GM21528 (cell line): ENCODE measurements at regions not wholly inside any gene's neighbourhood (a gene's known extent, or its start where the extent isn't known, plus 50 kb on each side); places are given as distances from the start of the nearest gene placed in this dataset.
"Not testable (repeated sequence)": the region's sequence is repeated elsewhere in the genome, so short reads cannot be mapped to it uniquely, and the experiment has no call there.

Source experiments
- ATAC-seq: cut with Tn5 transposase; IDR thresholded peaks from one replicate; pipeline ENCODE4 v1.9.1; 2021; ENCODE audit warnings: mild to moderate bottlenecking, moderate library complexity; ENCODE audit not compliant: unreplicated experiment, low FRiP score

- no peak for ATAC-seq
These were observed 129.7 kb downstream of the EPC1 start for GRCh38 chr10:32217216-32217615.

- not testable (repeated sequence) for ATAC-seq
These were observed 133.1 kb downstream of the EPC1 start for GRCh38 chr10:32213838-32214237.

DNA sequence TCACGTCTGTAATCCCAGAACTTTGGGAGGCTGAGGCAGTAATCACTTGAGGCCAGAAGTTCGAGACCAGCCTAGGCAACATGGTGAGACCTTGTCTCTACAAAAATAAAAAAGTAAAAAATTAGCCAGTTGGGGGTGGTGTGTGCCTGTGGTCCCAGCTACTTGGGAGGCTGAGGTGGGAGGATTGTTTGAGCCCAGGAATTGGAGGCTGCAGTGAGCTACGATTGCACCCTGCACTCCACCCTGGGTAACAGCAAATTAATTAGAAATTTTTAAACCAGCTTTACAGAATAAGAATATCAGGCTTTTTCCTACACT is 136.0 kb downstream of the EPC1 start:
- ATAC-seq = no peak

DNA sequence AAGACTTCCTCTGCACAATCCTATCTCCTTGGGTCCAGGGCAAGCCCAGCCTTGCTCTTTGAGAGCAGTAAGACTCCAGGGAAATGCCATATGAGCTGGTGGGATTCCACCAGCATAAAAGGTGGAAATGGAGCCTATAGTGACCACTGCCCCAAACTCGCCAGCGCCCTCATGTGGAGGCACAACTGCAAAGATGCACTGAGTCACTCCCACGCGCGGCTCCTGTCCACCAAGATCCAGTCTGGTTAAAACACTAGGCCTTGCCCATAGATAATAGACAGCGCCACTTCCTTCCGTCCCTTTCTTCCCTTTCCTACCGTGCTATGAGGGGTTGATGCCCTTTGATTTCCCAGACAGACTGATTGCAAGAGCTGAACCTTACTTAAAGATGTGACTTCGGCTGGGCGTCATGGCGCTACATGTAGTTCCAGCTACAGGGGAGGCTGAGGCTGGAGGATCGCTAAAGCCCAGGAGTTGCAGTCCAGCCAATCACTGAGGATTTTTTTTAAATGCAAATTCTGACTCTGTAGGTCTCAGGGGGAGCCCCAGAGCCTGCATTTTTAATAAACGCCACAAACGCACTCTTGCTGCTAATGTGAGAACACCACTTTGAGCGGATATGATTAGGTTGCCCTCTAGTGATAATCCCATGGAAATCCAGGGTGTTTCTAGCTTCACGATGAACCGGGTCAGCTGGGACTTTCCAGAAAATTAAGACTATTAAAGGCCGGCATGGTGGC is 136.5 kb downstream of the EPC1 start:
- no peak for ATAC-seq

DNA sequence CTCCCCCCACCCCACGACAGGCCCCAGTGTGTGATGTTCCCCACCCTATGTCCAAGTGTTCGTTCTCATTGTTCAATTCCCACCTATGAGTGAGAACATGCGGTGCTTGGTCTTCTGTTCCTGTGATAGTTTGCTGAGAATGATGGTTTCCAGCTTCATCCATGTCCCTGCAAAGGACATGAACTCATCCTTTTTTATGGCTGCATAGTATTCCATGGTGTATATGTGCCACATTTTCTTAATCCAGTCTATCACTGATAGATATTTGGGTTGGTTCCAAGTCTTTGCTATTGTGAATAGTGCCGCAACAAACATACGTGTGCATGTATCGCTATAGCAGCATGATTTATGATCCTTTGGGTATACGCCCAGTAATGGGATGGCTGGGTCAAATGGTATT is 139.0 kb downstream of the EPC1 start:
- not testable (repeated sequence) for ATAC-seq

- no peak for ATAC-seq
These were observed 139.4 kb downstream of the EPC1 start for GRCh38 chr10:32207544-32207943.

- no peak for ATAC-seq
These were observed 141.3 kb downstream of the EPC1 start for GRCh38 chr10:32205670-32206069.

DNA sequence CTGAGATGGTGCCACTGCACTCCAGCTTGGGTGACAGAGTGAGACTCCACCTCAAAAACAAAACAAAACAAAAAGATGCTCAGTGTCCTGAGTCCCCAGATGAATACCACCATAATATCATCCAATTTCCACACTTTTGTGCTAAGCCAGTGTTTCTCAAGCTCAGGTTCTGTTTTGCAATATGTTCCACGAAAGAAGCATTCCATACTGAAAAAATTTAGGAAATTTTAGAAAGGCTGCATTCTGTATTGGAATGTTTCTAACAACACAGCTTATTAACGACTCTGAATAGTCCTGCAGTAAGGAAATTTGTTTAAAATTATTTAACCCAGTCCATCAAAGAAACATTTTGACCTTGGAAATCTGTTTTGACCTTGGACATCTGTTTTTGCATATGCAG is 142.4 kb downstream of the EPC1 start:
- ATAC-seq = no peak

DNA sequence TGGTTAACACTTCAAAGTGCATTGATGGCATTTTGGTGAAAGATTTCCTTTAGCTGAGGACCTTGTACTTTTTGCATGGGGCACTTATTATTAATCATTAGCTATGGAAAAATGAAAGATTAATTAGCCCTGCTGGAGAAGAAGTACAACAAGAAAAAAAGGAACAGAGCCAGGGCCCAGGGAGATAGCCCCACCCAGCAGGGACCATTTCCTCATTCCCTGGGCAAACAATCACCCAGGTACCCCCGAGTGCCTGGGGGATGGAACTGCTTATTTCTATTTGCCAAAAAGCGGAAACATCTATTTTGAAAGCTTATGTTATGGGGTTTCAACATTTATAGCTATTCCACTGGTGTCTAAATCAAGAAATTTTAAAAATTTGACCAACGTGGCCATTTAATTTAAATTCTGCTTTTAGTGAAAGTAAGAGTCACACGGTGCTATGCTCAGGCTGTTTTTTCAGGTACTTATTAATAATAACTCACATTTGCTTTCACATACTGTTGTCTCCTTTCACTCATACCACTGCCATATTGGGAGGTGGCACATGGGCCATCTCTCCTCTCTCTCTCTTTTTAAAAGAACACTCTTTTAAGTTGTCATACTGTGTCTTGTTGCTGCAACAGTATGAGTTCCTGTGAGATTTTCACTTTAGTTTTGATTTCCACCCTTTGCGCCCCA is 143.6 kb upstream of the KIF5B start:
- no peak for ATAC-seq

DNA sequence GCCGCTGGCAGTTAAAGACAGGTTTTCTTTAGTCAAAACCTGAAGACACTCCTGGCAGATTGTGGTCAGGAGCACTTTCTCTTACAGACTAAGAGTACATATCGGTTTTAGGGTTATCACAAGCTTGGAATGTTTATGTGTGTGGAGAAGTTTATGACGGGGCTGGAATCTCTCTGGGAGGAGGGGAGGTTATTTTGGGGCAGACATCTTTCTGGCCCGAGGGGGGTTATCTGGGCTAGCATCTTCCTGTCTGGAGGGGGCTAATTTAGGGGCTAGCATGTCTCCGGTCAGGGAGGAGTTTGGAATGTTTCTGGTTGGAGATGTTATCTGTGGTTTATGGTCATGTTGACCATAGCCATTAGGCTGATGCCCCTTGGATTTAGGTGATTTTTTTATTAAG is 141.2 kb upstream of the KIF5B start:
- ATAC-seq = no peak

DNA sequence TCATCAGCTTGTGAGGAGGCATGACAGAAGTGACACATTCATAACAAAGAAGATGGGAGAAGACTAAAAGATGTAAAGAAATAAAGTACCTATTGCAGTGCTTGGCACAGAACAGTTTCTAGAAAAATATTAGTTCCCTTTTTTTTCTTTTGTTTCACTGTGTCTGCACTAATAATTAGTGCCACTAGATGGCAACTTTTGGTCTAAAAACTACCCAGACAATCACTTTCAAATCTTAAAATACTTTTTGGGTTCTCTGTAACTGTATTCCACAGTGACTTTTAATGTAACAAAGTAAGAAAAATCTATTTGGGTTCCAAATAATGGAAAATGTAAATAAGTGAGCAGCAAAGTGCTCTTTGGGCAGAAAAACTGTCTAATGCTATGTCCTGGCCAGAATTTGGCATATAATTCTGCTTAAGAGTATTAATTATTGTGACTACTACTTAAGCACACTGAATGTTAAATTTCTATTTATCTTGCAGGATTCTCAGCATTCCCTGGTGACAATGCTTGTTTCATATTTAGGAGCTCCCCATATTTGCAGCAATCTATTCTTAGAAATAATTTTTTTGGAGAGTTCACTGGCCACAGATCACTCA is 134.8 kb upstream of the KIF5B start:
- ATAC-seq = no peak

- ATAC-seq = no peak
These were observed 133.3 kb upstream of the KIF5B start for GRCh38 chr10:32189400-32190084.

DNA sequence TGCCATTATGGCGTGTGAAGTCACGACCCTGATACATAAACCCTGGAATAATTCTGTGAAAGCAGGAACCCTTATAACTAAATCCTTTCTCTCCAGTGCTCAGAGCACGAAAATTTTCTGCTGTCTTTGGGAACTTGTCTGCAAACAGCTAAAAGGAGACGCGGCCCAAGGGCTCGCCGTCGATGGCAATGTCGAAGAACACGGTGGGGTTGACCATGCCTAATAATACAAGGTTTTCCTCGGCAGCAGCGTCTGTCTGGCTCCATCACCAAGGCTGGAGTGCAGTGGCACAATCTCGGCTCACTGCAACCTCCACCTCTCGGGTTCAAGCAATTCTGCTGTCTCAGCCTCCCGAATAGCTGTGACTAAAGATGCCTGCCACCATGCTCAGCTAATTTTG is 132.4 kb upstream of the KIF5B start:
- ATAC-seq = not testable (repeated sequence)

DNA sequence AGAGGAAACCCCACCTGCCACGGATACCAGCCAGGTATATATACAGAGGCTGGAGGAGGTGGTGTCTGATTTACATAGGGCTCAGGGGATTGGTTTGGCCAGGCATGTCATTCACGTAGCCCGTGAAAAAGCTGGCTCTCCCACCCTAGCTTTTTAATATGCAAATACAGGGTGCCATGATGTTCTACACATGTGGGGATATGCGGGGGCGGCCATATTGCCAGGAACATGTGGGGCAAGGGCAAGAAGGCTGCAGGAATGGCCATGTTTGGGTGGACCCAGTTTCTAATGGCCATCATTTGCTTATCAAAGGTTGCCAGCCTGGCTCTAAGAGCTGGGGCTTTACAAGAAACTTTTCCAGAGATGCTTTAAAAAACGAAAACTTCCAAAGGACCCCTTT is 131.5 kb upstream of the KIF5B start:
- ATAC-seq = no peak

GRCh38 chr10:32183652-32184051 is 127.4 kb upstream of the KIF5B start:
- ATAC-seq = not testable (repeated sequence)

DNA sequence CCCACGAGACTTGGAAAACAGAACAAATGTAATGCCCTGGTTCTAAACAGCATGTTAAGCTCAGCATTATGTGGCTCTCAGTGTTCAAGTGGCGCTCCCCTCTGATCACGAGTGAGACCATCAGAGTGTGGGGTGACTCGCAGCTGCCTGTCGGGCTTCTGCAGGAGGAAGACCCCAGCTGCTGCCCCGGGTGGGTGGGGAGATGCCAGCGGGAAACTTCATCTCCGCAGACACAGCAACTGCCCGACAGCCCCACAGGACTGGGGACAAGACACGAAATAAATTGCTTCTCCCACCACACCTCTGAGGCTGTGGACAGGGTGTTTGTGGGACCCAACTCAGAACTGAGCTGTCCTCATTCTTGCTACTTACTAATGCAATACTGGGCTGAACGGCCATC is 126.3 kb upstream of the KIF5B start:
- no peak for ATAC-seq

- ATAC-seq = no peak
These were observed 124.4 kb upstream of the KIF5B start for GRCh38 chr10:32180390-32181280.

GRCh38 chr10:32179836-32180235 is 123.6 kb upstream of the KIF5B start:
- no peak for ATAC-seq

DNA sequence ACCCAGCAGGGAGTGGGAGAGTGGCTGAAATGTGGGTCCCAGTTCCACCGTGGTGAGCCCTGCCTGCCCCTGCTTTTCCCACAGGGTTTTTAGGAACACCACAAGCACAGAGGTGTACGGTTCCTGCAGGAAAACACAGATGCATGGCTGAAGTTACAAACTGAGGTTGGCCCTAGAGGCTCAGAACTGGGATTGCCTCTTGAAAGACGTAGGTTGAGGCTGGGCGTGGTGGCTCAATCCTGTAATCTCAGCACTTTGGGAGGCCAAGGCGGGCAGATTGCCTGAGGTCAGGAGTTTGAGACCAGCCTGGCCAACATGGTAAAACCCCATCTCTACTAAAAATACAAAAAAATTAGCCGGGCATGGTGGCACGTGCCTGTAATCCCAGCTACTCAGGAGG is 121.4 kb upstream of the KIF5B start:
- ATAC-seq = not testable (repeated sequence)

- ATAC-seq = no peak
These were observed 119.4 kb upstream of the KIF5B start for GRCh38 chr10:32175629-32176028.
